ENCODE measurements at regions not wholly inside any gene's neighbourhood (a gene's known extent, or its start where the extent isn't known, plus 50 kb on each side); places are given as distances from the start of the nearest gene placed in this dataset.

DNA sequence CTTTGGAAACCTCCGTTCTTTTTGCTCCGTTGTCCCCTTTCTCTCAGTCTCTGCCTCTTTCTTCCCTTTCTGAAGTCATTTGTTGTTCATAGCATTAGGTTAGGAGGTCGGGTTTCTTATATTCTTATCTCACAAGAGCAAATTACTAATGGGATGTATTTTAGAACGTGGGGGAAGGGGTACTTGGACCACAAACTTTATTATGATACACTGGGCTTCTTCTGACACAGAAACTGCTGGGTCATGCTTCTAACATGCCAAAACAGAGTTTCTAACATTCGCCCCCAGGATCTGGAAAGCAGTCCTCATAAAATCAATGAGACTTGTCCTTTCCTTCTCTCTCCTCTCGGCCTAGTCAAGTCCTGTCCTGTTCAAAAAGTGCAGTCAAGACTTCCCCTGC is 334.4 kb downstream of the GADD45G start:
- DNase-seq (ENCODE audit: extremely low spot score, unreplicated experiment): no peak
- Mint-ChIP-seq H3K9me3 (ENCODE audit: unreplicated experiment) (no peaks in the 10 kb centered on the region), H3K27ac (ENCODE audit: unreplicated experiment) (no peak overlapping the region), H3K36me3 (ENCODE audit: unreplicated experiment) (no peaks in the 10 kb centered on the region), H3K27me3 (ENCODE audit: unreplicated experiment) (peaks cover 22% of the 10 kb centered on the region), H3K4me1 (ENCODE audit: unreplicated experiment) (peaks cover 8% of the 10 kb centered on the region), H3K4me3 (ENCODE audit: unreplicated experiment) (no peak overlapping the region)
- TF ChIP-seq, protein P1, sequence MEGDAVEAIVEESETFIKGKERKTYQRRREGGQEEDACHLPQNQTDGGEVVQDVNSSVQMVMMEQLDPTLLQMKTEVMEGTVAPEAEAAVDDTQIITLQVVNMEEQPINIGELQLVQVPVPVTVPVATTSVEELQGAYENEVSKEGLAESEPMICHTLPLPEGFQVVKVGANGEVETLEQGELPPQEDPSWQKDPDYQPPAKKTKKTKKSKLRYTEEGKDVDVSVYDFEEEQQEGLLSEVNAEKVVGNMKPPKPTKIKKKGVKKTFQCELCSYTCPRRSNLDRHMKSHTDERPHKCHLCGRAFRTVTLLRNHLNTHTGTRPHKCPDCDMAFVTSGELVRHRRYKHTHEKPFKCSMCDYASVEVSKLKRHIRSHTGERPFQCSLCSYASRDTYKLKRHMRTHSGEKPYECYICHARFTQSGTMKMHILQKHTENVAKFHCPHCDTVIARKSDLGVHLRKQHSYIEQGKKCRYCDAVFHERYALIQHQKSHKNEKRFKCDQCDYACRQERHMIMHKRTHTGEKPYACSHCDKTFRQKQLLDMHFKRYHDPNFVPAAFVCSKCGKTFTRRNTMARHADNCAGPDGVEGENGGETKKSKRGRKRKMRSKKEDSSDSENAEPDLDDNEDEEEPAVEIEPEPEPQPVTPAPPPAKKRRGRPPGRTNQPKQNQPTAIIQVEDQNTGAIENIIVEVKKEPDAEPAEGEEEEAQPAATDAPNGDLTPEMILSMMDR (IDR thresholded peaks at IDR 0.05): no peak

DNA sequence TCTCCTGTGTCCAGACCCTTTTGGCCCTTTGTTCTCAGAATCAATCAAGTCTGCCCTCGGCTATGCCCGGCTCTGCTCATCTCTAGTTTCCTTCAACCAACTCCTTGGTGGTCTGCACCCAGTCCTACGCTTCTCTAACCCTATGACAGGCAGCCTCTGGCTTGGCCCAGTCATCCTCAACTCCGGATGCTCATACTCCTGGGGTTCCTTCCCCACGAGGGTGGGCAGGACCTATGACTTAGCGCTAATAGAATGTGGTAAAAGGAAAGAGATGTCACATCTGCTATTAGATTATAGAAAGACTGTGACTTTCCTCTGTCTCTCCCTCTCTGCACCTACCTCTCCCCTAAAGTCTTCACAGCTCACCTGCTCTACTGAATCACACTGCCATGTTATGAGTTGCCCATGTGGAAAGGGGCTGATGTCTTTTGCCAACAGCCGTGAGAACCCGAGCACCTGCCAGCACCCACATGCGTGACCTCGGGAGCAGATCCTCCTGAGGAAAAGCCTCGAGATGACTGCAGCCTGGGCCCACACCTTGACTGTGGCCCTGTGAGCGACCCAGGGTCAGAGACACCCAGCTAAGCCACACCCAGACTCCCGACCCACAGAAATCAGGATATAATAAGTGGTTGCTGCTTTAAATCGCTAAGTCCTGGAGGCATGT is 334.9 kb downstream of the GADD45G start:
- DNase-seq (ENCODE audit: extremely low spot score, unreplicated experiment): no peak
- Mint-ChIP-seq H3K9me3 (ENCODE audit: unreplicated experiment) (no peaks in the 10 kb centered on the region), H3K4me3 (ENCODE audit: unreplicated experiment) (no peak overlapping the region), H3K27me3 (ENCODE audit: unreplicated experiment) (peaks cover 24% of the 10 kb centered on the region), H3K4me1 (ENCODE audit: unreplicated experiment) (peaks cover 8% of the 10 kb centered on the region), H3K36me3 (ENCODE audit: unreplicated experiment) (no peaks in the 10 kb centered on the region), H3K27ac (ENCODE audit: unreplicated experiment) (no peak overlapping the region)
- TF ChIP-seq, protein P1 (IDR thresholded peaks at IDR 0.05): no peak

DNA sequence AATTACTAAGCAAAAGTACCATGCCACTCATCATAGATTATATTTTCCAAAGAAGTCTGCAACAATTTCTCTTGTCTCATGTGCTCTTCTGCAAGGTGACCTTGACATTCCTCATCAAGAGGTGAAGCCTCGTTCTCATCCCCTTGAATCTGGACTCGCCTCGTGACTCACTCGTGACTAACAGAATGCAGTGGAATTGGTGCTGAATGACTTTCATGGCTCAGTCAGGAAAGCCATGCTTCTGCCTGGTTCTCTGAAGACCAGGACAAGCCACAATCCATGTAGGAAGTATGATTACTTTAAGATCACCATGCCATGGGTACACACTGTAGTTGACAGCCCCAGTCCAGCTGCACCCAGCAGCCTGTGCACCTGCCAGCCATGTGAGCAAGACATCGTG is 335.8 kb downstream of the GADD45G start:
- TF ChIP-seq, protein P1 (IDR thresholded peaks at IDR 0.05): no peak
- no peaks in the 10 kb centered on the region for H3K9me3 Mint-ChIP-seq (ENCODE audit: unreplicated experiment)
- no peak overlapping the region for H3K27ac Mint-ChIP-seq (ENCODE audit: unreplicated experiment)
- peaks cover 24% of the 10 kb centered on the region for H3K27me3 Mint-ChIP-seq (ENCODE audit: unreplicated experiment)
- no peak for DNase-seq (ENCODE audit: extremely low spot score, unreplicated experiment)
- no peaks in the 10 kb centered on the region for H3K36me3 Mint-ChIP-seq (ENCODE audit: unreplicated experiment)
- no peak overlapping the region for H3K4me3 Mint-ChIP-seq (ENCODE audit: unreplicated experiment)
- H3K4me1 Mint-ChIP-seq (ENCODE audit: unreplicated experiment): peaks cover 8% of the 10 kb centered on the region

DNA sequence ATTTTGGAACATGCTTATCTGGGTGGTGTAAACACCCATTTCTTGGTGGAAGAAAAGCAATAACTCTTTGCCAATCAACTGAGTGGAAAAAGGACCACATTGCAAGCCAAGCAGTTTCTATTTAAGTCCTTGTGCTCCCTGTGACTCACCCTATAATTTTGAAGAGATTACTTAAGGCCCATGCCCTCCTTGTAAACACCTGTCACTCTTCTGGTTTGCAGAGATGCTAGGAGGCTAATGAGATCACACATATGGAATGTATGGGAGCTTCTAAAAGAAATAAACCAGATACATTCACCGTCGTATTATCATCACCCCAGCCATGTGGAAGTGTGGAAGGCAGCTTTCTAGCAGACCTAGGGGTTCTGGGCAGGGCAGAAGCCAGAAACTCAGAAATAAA is 337.1 kb downstream of the GADD45G start:
- no peak for DNase-seq (ENCODE audit: extremely low spot score, unreplicated experiment)
- H3K36me3 Mint-ChIP-seq (ENCODE audit: unreplicated experiment): no peaks in the 10 kb centered on the region
- H3K4me1 Mint-ChIP-seq (ENCODE audit: unreplicated experiment): peaks cover 5% of the 10 kb centered on the region
- no peaks in the 10 kb centered on the region for H3K9me3 Mint-ChIP-seq (ENCODE audit: unreplicated experiment)
- TF ChIP-seq, protein P1 (IDR thresholded peaks at IDR 0.05): no peak
- peaks cover 18% of the 10 kb centered on the region for H3K27me3 Mint-ChIP-seq (ENCODE audit: unreplicated experiment)
- no peak overlapping the region for H3K4me3 Mint-ChIP-seq (ENCODE audit: unreplicated experiment)
- H3K27ac Mint-ChIP-seq (ENCODE audit: unreplicated experiment): no peak overlapping the region

DNA sequence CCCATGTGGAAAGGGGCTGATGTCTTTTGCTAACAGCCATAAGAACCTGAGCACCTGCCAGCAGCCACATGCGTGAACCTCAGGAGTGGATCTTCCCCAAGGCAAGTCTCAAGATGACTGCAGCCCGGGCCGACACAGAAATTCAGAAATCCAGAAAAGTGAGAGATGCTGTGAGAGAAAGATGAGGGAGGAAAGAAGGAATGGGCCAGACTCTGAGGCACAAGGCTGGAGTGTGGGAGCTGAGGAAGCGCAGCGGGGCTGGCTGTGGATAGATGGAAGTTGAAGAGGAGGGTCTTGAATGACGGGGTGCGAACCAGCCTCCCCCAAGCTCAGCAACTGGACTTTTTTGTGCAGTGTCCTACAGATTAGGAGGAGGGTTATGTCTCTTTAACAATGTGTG is 337.8 kb downstream of the GADD45G start:
- Mint-ChIP-seq H3K27ac (ENCODE audit: unreplicated experiment) (no peak overlapping the region), H3K9me3 (ENCODE audit: unreplicated experiment) (no peaks in the 10 kb centered on the region), H3K4me1 (ENCODE audit: unreplicated experiment) (peaks cover 5% of the 10 kb centered on the region), H3K27me3 (ENCODE audit: unreplicated experiment) (peaks cover 15% of the 10 kb centered on the region), H3K36me3 (ENCODE audit: unreplicated experiment) (no peaks in the 10 kb centered on the region), H3K4me3 (ENCODE audit: unreplicated experiment) (no peak overlapping the region)
- TF ChIP-seq, protein P1 (IDR thresholded peaks at IDR 0.05): no peak
- no peak for DNase-seq (ENCODE audit: extremely low spot score, unreplicated experiment)
